Neural progenitor cell (in vitro differentiated cells): ENCODE measurements at regions not wholly inside any gene's neighbourhood (a gene's known extent, or its start where the extent isn't known, plus 50 kb on each side); places are given as distances from the start of the nearest gene placed in this dataset.

Experiments used
- CTCF ChIP-seq: fragments of 200-600 bp; sonication (generic); IDR thresholded peaks from 2 replicates; pipeline ENCODE4 v1.5.1; 2017; ENCODE audit warnings: antibody characterized with exemption, mild to moderate bottlenecking
- EZH2 ChIP-seq: fragments of 200-600 bp; sonication (generic); IDR thresholded peaks from 2 replicates; pipeline ENCODE4 v1.6.1; 2017; ENCODE audit warnings: antibody characterized with exemption, mild to moderate bottlenecking, moderate library complexity

- TF ChIP-seq CTCF (no peak), EZH2 (no peak)
Measured at GRCh38 chr10:21191512-21191911, 294.4 kb upstream of the NEBL start.
